ENCODE measurements at regions not wholly inside any gene's neighbourhood (a gene's known extent, or its start where the extent isn't known, plus 50 kb on each side); places are given as distances from the start of the nearest gene placed in this dataset.
"Not testable (repeated sequence)": the region's sequence is repeated elsewhere in the genome, so short reads cannot be mapped to it uniquely, and the experiment has no call there.

- DNase-seq, result no peak
Measured at GRCh38 chrX:40406330-40406859, 174.4 kb upstream of the ATP6AP2 start.

GRCh38 chrX:40405399-40405798 lies 175.4 kb upstream of the ATP6AP2 start:
- DNase-seq, result no peak

DNA sequence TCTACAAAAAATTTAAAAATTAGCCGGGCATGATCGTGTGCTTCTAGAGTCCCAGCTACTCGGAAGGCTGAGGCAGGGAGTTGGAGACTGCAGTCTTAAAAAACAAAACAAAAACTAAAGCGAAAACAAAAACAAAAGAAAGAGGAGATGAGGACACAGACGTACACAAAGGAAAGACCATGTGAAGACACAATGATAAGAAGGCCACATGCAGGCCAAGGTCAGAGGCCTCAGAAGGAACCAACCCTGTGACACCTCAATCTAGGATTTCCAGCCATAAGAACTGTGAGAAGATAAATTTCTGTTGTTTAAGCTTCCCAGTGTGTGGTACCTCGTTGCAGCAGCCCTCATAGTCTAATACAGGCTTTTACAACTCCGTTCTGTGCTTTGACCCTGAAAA lies 177.0 kb upstream of the ATP6AP2 start:
- no peak for DNase-seq

GRCh38 chrX:40402831-40403533 lies 177.8 kb upstream of the ATP6AP2 start:
- DNase-seq, result no peak

DNA sequence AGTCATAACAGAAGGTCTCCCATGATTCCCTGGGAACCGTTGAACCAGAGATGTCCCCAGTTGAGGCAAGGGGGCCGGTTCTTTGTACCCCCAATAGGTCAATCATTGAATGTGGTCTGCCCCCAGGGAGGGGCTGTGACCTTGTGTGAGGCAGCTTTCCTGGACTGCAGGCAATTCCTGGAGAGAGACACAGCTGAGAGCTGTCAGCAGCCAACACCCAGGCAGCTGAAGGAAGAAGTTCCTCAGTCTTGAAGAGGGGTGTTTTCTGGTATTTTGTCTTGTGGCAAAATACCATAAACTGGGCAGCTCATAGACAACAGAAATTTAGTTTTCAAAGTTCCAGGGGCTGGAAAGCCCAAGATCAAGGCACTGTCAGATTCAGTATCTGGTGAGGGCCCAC lies 185.7 kb upstream of the ATP6AP2 start:
- DNase-seq, result no peak

DNA sequence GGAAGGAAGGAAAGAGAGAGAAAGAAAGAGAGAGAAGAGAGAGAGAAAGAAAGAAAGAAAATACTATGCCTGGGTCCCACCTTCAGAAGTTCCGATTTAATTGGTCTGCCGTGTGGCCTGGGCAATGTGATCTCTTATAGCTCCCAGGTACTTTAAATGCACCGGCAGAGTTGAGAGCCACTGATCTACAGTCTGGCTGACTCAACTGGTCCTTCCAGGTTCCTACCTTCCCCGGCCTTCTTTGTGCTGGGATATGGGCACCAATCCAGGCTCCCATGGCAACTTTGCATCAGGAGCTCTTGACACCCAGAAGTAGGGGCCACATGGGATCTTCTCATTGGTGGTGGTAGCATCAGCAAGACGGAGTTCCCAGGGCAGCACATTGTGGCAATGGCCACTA lies 186.5 kb upstream of the ATP6AP2 start:
- DNase-seq, result no peak

DNA sequence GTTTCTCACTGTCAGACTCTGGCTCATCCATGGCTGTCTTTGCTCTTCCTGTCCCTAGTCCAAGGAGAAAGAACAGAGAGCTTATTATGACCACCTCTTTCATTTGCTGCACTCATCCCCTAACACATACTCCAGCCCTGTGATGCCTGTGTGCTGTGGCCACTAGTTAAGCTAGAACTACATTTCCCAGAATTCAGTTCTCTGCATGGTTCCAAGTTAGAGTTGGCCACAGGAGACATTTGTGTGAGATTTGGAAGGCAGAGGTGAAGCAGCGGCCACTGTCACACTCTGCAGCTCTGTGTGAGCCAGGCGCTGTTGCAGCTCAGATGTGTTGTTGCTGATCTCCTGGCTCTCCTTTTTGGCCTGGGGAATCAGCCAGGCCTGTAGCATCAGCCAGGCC lies 188.2 kb upstream of the ATP6AP2 start:
- no peak for DNase-seq

DNA sequence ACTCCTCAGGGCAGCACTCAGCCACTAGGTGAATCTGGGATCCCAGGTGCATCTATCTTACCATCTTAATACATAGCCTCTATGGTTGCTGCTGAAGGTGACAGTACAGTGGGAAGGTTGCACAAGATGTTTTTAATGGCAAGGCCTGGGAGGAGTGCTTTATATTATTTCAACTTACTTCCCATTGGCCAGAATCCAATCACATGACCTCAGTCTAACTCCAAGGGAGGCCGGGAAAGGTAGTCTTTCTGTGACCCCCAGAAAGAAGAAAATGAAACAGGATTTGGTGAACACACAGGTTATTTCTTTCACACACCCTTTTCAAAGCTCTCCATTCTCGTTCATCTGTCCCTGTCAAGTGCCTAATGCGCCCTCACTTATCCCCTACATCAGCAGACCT lies 189.1 kb upstream of the ATP6AP2 start:
- DNase-seq, result no peak

GRCh38 chrX:40389555-40389954 lies 191.2 kb upstream of the ATP6AP2 start:
- no peak for DNase-seq

- DNase-seq, result no peak
Measured at GRCh38 chrX:40388441-40388840, 192.3 kb upstream of the ATP6AP2 start.

DNA sequence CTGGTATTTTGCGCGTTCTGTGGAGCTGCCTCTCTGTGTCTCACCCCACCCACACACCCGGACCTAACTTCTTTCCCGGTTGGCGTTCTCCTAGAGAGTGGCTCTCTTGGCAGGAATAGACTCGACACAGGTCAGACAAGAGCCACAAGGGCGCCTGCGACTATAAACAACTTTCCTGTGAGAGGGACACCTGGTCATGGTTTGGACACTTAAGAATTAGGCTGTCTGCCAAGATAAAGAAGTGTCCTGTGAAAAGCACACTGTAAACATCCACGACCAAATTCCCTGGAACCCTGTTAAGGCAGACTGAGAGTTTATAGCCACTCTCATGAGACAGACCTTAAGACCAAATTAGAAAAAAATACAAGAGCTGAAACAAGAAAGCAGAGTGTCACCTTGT lies 192.9 kb upstream of the ATP6AP2 start:
- DNase-seq, result not testable (repeated sequence)

DNA sequence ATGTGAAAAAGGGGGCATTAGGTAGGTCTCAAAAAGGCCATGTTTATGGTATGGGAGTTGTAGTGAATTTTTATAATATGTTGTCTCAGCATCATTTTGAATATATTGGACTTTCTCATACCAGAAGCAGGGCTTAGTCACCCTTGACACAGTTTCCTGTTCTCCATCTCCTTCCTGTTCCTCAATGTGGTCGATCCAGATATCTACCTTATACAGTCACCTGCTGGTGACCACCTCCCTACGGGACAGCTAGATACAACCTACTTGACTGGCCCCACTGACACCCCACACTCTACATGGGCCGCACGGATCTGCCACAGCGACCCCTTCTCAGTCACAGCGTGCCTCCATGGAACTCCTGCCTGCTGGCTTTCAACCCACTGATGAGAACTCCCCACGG lies 193.5 kb upstream of the ATP6AP2 start:
- DNase-seq, result not testable (repeated sequence)

DNA sequence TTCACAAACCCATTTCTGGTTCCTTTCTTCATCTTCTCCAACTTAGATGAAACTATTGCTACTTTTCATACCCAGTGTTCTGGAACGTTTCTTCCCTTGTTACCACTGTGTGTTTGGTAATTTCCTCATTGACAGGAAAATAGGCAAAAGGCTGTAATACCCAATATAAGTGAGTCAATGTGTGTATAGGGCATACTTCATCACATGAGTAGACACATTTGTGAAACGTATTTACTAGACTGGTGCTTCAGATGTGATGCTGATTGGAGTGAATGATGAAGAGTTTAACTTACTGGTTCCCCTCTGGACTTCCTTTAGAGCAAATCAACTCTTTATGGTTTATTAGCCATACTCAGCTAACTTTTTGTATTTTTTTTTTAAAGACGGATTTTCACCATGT lies 195.1 kb upstream of the ATP6AP2 start:
- DNase-seq, result peak; percentile 65

DNA sequence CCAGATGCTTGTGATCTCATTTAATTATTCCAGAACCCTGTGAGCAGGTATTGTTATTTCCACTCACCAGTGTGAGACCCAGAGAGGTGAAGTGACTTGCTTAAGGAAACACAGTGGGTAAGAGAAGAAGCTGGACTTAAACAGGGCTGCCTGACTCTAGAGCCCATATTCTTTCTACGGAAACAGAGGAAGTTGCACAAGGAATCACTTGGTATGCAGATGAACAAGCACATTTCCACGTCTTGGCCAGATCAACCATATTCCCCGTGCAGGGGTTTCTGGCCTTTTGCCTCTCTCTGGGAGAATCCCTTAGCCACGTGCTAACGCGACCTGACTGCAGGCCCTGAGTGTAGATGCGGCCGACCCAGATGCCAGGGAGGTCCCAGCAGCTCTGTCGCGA lies 195.5 kb upstream of the ATP6AP2 start:
- DNase-seq, result peak; percentile 72

GRCh38 chrX:40383969-40384368 lies 196.8 kb upstream of the ATP6AP2 start:
- DNase-seq, result no peak

- no peak for DNase-seq
Measured at GRCh38 chrX:40383360-40383759, 197.4 kb upstream of the ATP6AP2 start.

DNA sequence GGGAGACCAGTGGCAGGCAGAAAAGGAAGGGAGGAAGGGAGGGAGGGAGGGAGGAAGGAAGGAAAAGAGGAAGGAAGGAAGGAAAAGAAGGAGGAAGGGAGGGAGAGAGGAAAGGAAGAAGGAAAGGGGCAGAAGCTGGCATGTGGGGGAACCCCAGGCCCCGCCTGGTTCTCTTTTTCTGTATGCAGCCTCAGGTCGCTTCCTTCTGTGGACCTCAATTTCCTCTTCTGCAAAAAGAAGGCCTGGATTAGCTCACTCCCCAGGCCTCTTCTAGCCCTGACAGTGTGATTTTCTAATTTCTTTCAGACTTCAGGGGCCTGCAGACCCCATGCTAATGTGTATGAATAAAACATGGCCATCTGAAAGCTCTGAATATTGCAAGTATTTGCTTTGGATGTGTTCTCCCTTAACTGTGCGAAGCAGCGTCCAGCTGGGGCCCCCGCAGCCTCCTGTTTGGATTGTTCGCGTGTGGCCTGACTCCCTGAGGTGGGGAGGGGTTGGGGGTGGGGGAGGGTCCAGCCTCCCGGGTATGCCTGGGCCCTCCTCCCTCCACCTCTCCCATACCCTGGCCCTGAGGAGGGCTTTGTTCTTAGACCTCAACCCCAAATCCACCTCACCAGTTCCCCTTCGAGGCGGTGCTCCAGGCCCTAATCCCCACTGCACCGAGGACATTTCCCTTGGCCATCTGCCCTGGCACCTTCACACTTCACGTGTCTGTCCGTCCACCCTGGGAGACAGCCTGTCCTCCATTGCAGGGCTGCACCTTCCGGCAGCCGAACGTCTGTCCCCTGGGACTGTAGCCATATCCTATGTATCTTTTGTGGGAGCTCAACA lies 199.9 kb upstream of the ATP6AP2 start:
- DNase-seq, result peak; percentile 30

DNA sequence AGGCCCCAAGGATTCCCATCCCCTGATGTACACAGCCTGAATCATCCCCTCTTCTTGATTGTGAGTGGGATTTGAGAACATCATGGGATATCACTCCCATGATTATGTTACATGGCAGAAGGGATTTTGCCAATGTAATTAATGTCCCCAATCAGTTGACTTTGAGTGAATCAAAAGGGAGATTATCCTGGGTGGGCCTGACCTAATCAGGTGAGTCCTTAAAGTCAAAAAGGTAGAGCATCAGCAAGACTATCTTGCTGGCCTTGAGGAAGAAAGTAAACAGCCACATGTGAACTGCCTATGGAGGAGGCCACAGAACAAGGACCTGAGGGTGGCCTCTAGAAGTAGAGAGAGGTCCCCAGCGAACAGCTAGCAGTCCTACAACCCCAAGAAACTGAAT lies 203.1 kb upstream of the ATP6AP2 start:
- no peak for DNase-seq

DNA sequence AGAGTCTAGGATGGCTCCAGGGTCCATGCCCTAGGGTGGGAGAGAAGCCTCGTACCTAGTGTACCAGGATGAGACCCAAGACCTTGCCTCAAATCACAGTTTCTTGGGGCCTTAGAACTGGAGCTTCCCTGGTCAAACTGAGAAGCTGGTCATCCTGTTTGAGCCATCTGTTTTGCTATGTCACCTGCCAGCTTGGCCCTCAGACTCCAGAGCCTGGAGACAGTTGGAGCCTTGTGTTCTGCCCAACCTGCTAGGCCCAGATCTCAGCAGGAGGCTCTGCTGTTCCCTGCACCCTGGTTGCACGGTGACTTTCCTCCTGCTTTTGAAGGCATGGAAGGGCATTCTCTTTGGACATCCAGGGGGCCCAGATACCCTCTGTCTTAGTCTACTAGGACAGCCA lies 206.3 kb upstream of the ATP6AP2 start:
- no peak for DNase-seq

- no peak for DNase-seq
Measured at GRCh38 chrX:40373641-40374040, 207.1 kb upstream of the ATP6AP2 start.

DNA sequence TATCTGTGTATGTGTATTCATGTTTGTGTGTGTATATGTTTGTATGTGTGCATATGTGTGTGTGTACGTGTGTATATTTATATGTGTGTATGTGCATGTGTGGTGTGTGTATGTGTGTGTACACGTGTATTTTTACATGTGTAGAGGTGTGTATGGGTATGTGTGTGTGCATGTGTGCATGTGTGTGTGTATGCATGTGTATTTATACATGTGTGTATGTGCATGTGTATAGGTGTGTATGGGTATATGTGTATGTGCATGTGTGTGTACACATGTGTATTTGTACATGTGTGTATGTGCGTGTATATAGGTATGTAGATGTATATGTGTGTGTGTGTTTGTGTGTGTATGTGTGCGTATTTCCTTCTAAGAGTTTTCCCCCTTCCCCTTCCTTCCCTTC lies 207.7 kb upstream of the ATP6AP2 start:
- no peak for DNase-seq

DNA sequence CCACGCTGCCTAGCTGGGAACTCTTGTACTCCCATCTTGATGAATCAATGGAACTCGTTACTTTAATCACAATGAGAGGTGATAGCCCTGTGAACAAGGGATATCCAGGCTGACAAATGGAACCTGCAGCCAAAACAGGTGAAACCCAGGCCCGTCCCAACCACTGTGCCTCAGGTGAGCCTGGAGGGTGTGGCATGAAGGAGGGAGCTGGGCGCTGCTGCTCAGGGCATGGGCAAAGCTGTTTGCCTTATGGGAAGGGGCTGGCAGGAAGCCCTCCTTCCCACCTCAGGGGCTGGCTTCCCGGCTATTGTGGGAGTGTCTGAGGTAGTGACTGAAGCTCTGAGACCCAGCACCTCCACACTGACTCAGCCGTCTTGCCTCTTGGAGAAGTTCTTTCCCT lies 209.4 kb upstream of the ATP6AP2 start:
- no peak for DNase-seq

GRCh38 chrX:40368611-40369061 lies 212.1 kb upstream of the ATP6AP2 start:
- no peak for DNase-seq

GRCh38 chrX:40366661-40367060 lies 214.1 kb upstream of the ATP6AP2 start:
- DNase-seq, result no peak
